PC-9 (cell line): ENCODE measurements at regions not wholly inside any gene's neighbourhood (a gene's known extent, or its start where the extent isn't known, plus 50 kb on each side); places are given as distances from the start of the nearest gene placed in this dataset.

ENCODE experiments used
- CTCF ChIP-seq: fragments of 200-600 bp; sonication (generic); conservative IDR thresholded peaks from 2 replicates; pipeline ENCODE4 v1.6.1; 2017; ENCODE audit warnings: mixed run types, antibody characterized with exemption, mild to moderate bottlenecking, moderate library complexity
- EZH2 ChIP-seq: fragments of 200-600 bp; sonication (generic); IDR thresholded peaks from 2 replicates; pipeline ENCODE4 v1.8.0; 2017; ENCODE audit warnings: antibody characterized with exemption, low read depth

GRCh38 chr13:73467125-73467524 is 408.3 kb downstream of the KLF5 start:
- no peak for TF ChIP-seq CTCF
- TF ChIP-seq EZH2, result no peak
